MM.1S (cell line): ENCODE measurements at regions not wholly inside any gene's neighbourhood (a gene's known extent, or its start where the extent isn't known, plus 50 kb on each side); places are given as distances from the start of the nearest gene placed in this dataset.

ENCODE experiments used
- EZH2 ChIP-seq: fragments of 300-600 bp; sonication (generic); optimal IDR thresholded peaks from 2 replicates; pipeline ENCODE3; 2017; ENCODE audit warnings: low read depth, mild to moderate bottlenecking, antibody characterized with exemption, low read length, mixed read lengths
- EZH2phosphoT487 ChIP-seq: fragments of 300-600 bp; sonication (generic); IDR thresholded peaks from 2 replicates; pipeline ENCODE4 v1.6.1; 2018; ENCODE audit warnings: antibody characterized with exemption, low read length
- TF ChIP-seq, protein P1 (sequence below): fragments of 300-600 bp; sonication (generic); IDR thresholded peaks from 2 replicates; pipeline ENCODE4 v1.5.1; 2016; ENCODE audit warnings: antibody characterized with exemption, low read length, mixed read lengths

DNA sequence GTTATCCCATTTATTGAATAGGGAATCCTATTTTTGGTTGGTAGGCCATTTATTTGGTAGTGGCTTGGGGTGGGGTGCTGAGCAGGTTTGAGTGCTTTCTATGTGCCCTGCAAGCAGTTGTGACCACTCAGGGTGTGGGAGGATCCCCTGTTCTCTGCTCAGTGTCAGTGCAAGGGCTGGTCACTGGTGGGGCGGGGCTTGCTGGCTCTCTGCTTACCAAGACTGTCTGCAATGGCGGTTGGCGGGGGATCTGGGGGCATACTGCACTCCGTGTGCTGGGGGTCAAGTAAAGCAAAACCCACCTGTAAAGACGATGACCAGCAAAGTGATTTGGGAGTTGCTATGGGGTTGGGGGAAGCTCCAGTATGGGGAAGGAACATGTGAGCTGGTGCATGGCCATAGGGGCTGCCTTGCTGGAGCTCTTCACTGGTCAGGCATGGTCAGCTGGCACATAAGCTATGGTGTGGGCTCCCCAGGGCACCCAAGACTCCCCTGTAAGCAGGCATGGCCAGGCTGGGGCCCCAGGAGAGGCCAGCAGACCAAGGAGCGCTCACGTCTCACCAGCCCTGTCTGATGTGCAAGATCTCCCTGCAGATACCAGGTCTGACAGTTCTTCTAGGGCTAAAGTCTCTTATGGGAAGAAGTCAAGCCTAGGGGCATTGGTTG lies 83.0 kb upstream of the GRXCR1 start:
- TF ChIP-seq, protein P1, sequence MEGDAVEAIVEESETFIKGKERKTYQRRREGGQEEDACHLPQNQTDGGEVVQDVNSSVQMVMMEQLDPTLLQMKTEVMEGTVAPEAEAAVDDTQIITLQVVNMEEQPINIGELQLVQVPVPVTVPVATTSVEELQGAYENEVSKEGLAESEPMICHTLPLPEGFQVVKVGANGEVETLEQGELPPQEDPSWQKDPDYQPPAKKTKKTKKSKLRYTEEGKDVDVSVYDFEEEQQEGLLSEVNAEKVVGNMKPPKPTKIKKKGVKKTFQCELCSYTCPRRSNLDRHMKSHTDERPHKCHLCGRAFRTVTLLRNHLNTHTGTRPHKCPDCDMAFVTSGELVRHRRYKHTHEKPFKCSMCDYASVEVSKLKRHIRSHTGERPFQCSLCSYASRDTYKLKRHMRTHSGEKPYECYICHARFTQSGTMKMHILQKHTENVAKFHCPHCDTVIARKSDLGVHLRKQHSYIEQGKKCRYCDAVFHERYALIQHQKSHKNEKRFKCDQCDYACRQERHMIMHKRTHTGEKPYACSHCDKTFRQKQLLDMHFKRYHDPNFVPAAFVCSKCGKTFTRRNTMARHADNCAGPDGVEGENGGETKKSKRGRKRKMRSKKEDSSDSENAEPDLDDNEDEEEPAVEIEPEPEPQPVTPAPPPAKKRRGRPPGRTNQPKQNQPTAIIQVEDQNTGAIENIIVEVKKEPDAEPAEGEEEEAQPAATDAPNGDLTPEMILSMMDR = no peak
- TF ChIP-seq EZH2 (no peak), EZH2phosphoT487 (no peak)
